Nephron (organoid): ENCODE measurements at regions not wholly inside any gene's neighbourhood (a gene's known extent, or its start where the extent isn't known, plus 50 kb on each side); places are given as distances from the start of the nearest gene placed in this dataset.
"Not testable (repeated sequence)": the region's sequence is repeated elsewhere in the genome, so short reads cannot be mapped to it uniquely, and the experiment has no call there.

Experiments
- H3K27ac Mint-ChIP-seq, 3 experiments: 2 replicates each; pipeline ENCODE4 v1.8.0; 2020; ENCODE audit warnings: mixed read lengths in 3 of 3, mild to moderate bottlenecking in 2 of 3, moderate library complexity in 1 of 3
- H3K27me3 Mint-ChIP-seq: 2 replicates; pipeline ENCODE4 v1.8.0; 2021; ENCODE audit warnings: low read depth, mild to moderate bottlenecking, moderate library complexity, mixed read lengths
- H3K36me3 Mint-ChIP-seq: 2 replicates; pipeline ENCODE4 v1.8.0; 2020; ENCODE audit warnings: low read depth, mixed read lengths
- H3K4me1 Mint-ChIP-seq: 2 replicates; pipeline ENCODE4 v1.8.0; 2020; ENCODE audit warnings: mixed read lengths
- H3K4me3 Mint-ChIP-seq, 3 experiments: 2 replicates each; pipeline ENCODE4 v1.8.0; 2020; ENCODE audit warnings: mild to moderate bottlenecking in 3 of 3, mixed read lengths in 3 of 3, moderate library complexity in 2 of 3
- H3K9me3 Mint-ChIP-seq: 2 replicates; pipeline ENCODE4 v1.8.0; 2020; ENCODE audit warnings: mixed read lengths
- TF ChIP-seq, protein P1 (sequence below), 3 experiments: fragments of 200-600 bp; sonication (generic); IDR thresholded peaks; one replicate each; pipeline ENCODE4 v1.5.0; 2021; ENCODE audit warnings: antibody characterized with exemption in 3 of 3; ENCODE audit not compliant: unreplicated experiment in 3 of 3

DNA sequence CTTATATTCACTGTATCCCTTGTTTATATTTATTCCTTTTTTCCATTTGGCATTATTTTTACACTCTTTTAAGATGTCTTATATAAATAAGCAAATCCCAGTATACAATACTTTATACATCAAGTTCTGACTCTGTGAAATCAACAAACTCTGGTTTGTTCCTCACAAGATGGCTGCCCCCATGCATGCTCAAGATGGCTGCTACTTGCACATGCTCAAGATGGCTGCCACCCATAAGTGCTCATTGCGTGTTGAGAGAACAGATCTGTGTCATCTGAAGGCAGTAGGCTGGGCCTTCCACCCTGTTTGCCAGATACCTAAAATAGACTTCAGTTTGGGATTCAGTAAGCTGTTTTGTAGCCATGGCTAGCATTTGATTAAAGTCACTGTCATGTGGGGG is 666.2 kb downstream of the TYW1 start:
- H3K9me3 Mint-ChIP-seq = peaks cover 18% of the 10 kb centered on the region
- H3K4me1 Mint-ChIP-seq = peaks cover 10% of the 10 kb centered on the region
- H3K4me3 Mint-ChIP-seq = no peak overlapping the region
- H3K27me3 Mint-ChIP-seq = no peaks in the 10 kb centered on the region
- TF ChIP-seq, protein P1, sequence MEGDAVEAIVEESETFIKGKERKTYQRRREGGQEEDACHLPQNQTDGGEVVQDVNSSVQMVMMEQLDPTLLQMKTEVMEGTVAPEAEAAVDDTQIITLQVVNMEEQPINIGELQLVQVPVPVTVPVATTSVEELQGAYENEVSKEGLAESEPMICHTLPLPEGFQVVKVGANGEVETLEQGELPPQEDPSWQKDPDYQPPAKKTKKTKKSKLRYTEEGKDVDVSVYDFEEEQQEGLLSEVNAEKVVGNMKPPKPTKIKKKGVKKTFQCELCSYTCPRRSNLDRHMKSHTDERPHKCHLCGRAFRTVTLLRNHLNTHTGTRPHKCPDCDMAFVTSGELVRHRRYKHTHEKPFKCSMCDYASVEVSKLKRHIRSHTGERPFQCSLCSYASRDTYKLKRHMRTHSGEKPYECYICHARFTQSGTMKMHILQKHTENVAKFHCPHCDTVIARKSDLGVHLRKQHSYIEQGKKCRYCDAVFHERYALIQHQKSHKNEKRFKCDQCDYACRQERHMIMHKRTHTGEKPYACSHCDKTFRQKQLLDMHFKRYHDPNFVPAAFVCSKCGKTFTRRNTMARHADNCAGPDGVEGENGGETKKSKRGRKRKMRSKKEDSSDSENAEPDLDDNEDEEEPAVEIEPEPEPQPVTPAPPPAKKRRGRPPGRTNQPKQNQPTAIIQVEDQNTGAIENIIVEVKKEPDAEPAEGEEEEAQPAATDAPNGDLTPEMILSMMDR (IDR thresholded peaks at IDR 0.05; ENCODE audit: unreplicated experiment in 3 of 3) = no peak
- no peaks in the 10 kb centered on the region for H3K36me3 Mint-ChIP-seq
- no peak overlapping the region for H3K27ac Mint-ChIP-seq

DNA sequence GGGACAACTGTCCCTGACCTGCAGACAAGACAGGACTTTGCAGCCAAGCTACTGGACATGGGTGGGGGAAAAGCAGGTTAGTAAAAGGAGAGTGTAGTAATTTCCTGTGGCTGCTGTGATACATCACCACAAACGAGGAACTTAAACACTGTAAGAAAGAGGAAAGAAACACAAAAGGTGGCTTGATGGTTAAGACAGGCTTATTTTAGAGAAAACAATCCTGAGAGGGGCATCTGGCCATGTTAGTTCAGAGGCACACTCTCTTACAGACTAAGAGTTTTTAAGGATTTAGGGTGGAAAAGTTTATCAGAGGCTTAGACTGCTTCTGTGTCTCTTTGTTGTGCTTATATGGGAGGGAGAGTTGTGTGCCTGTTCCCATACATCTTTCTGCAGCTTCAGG is 667.0 kb downstream of the TYW1 start:
- Mint-ChIP-seq H3K36me3 (no peaks in the 10 kb centered on the region), H3K4me1 (peaks cover 11% of the 10 kb centered on the region), H3K27me3 (no peaks in the 10 kb centered on the region), H3K4me3 (no peak overlapping the region), H3K27ac (no peak overlapping the region), H3K9me3 (peaks cover 18% of the 10 kb centered on the region)
- TF ChIP-seq, protein P1 (IDR thresholded peaks at IDR 0.05; ENCODE audit: unreplicated experiment in 3 of 3) = no peak

DNA sequence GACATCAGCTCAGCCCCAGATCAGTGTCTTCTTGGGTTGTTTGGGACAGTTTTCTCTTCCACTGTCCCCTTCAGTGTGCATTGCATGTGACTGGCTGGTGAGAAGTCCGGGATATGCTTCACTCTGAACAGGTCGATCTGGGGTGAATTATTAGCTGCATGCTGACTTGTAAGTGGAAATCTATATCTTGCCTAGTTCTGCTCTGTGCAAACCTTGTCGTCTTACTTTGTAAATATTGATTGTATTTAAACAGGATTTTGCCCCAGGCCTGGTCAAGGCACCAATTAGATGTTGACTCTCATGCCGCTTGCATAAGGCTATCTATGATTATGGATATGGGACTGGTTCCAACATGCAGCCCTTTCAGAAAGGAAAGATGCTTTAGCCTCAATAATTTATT is 669.7 kb downstream of the TYW1 start:
- peaks cover 30% of the 10 kb centered on the region for H3K9me3 Mint-ChIP-seq
- H3K36me3 Mint-ChIP-seq, H3K4me1 Mint-ChIP-seq, H3K4me3 Mint-ChIP-seq, H3K27me3 Mint-ChIP-seq, H3K27ac Mint-ChIP-seq: not testable (repeated sequence)

DNA sequence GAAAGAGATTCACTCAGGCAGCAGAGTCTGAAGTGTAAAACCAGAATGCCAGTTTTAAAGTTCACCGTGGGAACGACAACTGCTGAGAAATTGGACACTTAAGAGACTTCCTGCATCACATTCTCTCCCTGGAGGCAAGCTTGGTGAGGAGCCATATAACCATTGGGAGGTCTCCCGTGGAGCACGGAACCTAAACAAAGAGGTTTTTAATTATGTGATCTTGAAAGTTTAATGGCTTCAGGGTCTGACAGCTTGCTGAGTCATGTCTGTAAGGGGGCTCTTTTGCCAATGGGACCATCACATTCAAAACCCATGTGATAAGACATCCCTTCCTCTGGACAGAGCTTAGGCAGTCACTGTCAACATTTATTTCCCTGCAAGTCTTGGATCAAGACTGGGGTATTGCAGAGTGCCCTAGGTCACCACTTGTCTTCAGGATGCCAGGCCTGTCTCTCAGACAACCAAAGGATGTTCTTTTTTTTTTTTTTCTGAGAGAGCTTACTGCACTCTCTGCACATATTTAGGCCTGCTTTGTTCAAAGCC is 674.4 kb downstream of the TYW1 start:
- H3K4me3 Mint-ChIP-seq = no peak overlapping the region
- H3K27me3 Mint-ChIP-seq = no peaks in the 10 kb centered on the region
- TF ChIP-seq, protein P1 (IDR thresholded peaks at IDR 0.05; ENCODE audit: unreplicated experiment in 3 of 3) = no peak
- H3K9me3 Mint-ChIP-seq = peaks cover 39% of the 10 kb centered on the region
- no peak overlapping the region for H3K27ac Mint-ChIP-seq
- peaks cover 4% of the 10 kb centered on the region for H3K4me1 Mint-ChIP-seq
- peaks cover 11% of the 10 kb centered on the region for H3K36me3 Mint-ChIP-seq

DNA sequence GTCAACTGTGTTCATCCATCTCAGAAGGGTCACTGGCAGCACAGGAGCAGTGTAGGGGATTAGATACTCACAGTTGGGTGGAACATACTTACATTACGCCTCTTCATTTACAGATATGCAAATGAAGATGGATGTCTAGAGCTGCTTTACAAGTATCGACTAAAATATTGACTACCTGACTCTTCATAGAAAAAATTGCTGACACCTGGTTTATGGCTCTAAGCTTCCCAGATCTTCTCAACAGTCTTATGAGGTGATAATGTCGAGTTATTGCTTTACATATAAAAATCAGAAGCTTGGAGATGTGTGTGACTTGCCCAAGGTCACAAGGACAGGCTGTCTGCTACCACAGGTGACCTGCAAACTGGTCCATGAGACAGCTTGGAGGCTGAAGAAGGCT is 677.2 kb downstream of the TYW1 start:
- Mint-ChIP-seq H3K27me3 (peaks cover 4% of the 10 kb centered on the region), H3K4me3 (no peak overlapping the region), H3K36me3 (peaks cover 11% of the 10 kb centered on the region), H3K27ac (no peak overlapping the region), H3K9me3 (peaks cover 38% of the 10 kb centered on the region), H3K4me1 (peaks cover 1% of the 10 kb centered on the region)
- TF ChIP-seq, protein P1 (IDR thresholded peaks at IDR 0.05; ENCODE audit: unreplicated experiment in 3 of 3) = no peak

DNA sequence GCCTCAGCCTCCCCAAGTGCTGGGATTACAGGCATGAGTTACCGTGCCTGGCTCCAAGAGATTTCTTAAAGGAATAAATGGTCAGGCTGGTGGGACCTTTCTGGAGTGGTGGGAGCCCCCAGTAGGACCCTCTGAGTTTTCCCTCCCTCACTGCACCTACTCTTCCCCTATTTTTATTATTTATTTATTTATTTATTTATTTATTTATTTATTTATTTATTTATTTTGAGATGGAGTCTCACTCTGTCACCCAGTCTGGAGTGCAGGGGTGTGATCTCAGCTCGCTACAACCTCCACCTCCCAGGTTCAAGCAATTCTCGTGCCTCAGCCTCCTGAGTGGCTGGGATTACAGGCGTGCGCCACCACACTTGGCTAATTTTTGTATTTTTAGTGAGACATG is 678.2 kb downstream of the TYW1 start:
- Mint-ChIP-seq H3K36me3 (peaks cover 11% of the 10 kb centered on the region), H3K9me3 (peaks cover 30% of the 10 kb centered on the region)
- H3K27ac Mint-ChIP-seq, H3K4me3 Mint-ChIP-seq, H3K4me1 Mint-ChIP-seq, H3K27me3 Mint-ChIP-seq: not testable (repeated sequence)

DNA sequence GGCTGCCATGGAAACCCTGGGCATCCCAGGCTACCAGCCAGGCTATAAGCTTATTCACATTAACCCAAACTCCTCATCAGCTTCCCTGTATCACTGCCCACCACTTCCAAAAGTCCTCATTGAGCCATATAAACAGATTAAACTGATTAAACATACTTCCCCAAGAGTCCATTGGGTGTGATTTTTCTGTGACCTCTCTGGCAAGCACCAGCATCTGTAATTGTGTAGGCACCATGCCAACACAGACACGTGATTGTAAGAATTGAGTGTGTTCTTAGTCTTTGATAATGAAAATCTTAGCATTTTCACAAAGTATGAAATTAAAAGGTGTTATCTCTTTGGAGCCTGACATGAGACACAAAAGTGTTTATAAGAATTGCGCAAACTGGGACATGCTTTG is 679.3 kb downstream of the TYW1 start:
- TF ChIP-seq, protein P1 (IDR thresholded peaks at IDR 0.05; ENCODE audit: unreplicated experiment in 3 of 3) = no peak
- Mint-ChIP-seq H3K4me3 (no peak overlapping the region), H3K27ac (no peak overlapping the region), H3K4me1 (no peaks in the 10 kb centered on the region), H3K27me3 (peaks cover 4% of the 10 kb centered on the region), H3K9me3 (peaks cover 24% of the 10 kb centered on the region), H3K36me3 (peaks cover 11% of the 10 kb centered on the region)
